ENCODE measurements at regions not wholly inside any gene's neighbourhood (a gene's known extent, or its start where the extent isn't known, plus 50 kb on each side); places are given as distances from the start of the nearest gene placed in this dataset.
"Not testable (repeated sequence)": the region's sequence is repeated elsewhere in the genome, so short reads cannot be mapped to it uniquely, and the experiment has no call there.

GRCh38 chrX:121307449-121307848, 260.0 kb downstream of the GLUD2 start:
- no peak for DNase-seq

- DNase-seq, result peak in 1 of 2 donors; percentile 20
These were observed 260.9 kb downstream of the GLUD2 start for GRCh38 chrX:121308276-121308805.

DNA sequence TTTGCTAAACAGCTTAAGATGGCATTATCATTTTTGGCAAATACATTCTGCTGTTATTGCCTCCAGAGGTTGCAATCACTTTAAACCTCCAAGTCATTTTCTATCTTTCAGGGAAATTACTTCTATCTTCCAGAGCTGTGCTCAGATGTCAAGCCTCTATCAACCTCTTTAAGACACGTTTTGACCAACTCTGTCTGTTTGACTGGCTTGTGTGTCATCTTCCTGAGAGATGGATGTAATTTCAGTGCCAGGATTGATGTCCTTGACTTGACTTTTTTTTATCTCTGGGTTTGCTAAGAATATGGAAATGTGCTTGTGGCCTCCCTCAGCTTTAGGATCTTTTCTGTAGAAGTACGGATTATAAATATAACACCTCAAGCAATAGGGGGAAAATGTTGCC, 263.4 kb downstream of the GLUD2 start:
- no peak for DNase-seq

GRCh38 chrX:121320441-121320840, 273.0 kb downstream of the GLUD2 start:
- DNase-seq, result no peak

- DNase-seq, result no peak
These were observed 274.7 kb downstream of the GLUD2 start for GRCh38 chrX:121322159-121322558.

DNA sequence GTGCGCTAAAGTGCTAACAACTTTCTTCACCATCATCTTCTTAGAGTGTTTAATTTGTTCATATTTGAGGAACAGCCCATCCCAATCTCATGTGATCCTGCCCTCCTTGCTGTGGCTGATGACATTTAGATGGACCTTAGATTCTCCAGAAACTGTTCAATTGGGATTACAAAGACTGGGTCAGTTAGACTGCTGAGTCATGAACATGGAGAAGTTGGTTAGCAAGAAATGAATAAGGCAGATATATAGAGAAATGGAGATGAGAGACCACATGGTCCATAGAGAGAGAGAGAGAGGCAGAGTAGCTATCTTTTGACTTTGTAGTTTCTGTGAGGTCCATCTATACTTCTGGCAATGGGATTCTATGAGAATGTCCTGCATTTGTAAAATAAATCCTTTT, 275.9 kb downstream of the GLUD2 start:
- DNase-seq, result no peak

- no peak for DNase-seq
These were observed 286.5 kb downstream of the GLUD2 start for GRCh38 chrX:121333942-121334341.

DNA sequence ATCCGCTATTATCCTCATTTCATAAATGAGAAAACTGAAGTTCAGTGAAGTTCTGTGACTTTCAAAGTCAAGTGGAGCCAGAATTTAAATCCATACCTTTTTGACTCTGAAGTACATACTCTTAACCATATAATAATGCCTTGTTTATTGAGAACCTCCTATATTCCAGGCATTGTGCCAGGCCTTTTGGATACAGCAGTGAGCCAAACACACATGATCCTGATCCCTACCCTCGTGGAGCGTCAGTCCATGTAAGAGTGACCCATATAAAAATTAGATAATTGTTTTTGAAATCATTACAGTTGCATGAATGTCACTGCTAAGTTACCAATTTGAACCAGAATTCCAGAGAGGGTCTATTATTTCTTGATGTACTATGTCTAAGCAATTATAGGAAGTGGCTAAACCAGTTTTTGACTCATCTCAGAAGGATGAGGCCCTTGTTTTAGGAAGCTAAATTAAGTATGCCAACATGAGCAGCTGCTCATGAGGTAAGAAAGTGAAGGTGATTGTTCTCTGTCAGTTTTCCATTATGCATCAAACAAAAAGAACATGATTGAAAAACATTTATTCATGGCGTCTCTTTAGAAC, 289.5 kb downstream of the GLUD2 start:
- no peak for DNase-seq

GRCh38 chrX:121337816-121338215, 290.4 kb downstream of the GLUD2 start:
- DNase-seq, result no peak

DNA sequence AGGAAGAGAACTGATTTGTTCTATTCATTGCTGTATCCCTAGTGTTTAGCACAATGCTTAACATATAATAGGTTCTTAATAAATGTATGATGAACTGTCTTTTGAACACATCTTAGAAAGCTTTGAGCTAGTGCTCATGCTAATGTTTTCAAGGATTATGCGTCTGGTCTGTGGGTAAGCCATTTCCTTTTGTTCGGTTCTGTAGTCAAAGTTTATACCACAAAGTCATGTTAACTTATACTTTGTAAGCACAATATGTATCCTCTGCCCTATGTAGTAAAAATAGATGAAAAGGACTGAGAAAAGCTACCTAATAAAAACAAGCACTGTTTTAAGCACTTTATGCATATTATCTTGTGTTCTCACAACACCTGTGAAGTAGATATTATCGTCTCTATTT, 301.9 kb downstream of the GLUD2 start:
- DNase-seq, result no peak

DNA sequence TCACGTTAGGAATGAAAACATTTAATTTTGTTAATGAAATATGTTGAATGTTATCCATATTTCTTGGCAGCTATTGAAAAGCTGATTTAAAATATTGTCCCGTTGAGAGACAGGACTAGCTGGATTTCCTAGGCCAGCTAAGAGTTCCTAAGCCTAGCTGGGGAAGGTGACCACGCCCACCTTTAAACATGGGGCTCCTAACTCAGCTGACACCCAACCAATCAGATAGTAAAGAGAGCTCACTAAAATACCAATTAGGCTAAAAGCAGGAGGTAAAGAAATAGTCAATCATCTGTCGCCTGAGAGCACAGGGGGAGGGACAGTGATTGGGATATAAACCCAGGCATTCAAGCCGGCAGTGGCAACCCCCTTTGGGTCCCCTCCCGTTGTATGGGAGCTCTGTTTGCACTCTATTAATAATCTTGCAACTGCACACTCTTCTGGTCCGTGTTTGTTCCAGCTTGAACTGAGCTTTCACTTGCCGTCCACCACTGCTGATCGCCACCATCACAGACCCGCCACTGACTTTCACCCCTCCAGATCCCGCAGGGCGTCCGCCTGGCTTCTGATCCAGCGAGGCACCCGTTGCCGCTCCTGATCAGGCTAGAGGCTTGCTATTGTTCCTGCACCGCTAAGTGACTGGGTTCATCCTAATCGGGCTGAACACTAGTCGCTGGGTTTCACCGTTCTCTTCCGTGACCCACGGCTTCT, 308.9 kb downstream of the GLUD2 start:
- DNase-seq, result no peak

DNA sequence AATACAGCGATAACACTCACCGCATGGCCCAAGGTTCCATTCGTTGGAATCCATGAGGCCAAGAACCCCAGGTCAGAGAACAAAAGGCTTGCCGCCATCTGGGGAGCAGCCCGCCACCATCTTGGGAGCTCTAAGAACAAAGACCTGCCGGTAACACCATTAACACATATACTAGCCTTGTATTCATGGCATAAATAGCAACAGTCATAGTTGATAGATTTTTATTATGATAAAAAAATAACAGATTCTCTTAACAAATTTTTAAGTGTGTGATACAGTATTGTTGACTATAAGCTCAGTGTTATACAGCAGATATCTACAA, 309.4 kb downstream of the GLUD2 start:
- no peak for DNase-seq

DNA sequence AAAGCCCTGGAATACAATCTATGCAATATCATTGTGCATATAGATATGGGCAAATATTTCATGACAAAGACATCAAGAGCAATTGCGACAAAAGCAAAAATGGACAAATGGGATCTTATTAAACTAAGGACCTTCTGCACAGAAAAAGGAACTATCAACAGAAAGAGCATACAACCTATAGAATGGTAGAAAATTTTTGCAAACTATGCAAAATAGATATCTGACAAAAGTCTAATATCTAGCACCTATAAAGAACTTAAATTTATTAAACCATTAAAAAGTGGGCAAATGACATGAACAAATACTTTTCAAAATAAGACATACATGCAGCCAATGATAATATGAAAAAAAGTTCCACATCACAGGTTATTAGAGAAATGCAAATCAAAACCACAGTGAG, 312.9 kb downstream of the GLUD2 start:
- no peak for DNase-seq

GRCh38 chrX:121365572-121366161, 318.3 kb downstream of the GLUD2 start:
- no peak for DNase-seq

DNA sequence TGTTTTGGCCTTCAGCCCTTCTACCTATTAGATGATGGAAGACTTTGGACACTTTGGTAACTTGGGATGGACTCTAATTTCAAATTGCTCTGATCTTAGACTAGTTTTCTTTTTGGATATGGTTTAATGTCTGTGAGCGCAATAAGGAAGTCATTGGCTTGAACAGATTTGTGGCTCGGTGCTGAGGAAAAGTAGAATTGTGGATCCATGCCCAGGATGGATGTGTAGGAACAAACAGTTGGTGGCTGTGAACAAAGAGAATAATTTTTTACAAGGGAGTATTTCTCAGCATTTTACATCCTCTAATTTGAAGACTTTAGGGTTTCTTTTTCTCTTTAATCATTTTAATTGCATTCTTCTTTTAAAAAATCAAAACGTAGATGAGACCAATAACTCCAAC, 327.1 kb downstream of the GLUD2 start:
- DNase-seq, result no peak

GRCh38 chrX:121381915-121382314, 334.5 kb downstream of the GLUD2 start:
- not testable (repeated sequence) for DNase-seq

DNA sequence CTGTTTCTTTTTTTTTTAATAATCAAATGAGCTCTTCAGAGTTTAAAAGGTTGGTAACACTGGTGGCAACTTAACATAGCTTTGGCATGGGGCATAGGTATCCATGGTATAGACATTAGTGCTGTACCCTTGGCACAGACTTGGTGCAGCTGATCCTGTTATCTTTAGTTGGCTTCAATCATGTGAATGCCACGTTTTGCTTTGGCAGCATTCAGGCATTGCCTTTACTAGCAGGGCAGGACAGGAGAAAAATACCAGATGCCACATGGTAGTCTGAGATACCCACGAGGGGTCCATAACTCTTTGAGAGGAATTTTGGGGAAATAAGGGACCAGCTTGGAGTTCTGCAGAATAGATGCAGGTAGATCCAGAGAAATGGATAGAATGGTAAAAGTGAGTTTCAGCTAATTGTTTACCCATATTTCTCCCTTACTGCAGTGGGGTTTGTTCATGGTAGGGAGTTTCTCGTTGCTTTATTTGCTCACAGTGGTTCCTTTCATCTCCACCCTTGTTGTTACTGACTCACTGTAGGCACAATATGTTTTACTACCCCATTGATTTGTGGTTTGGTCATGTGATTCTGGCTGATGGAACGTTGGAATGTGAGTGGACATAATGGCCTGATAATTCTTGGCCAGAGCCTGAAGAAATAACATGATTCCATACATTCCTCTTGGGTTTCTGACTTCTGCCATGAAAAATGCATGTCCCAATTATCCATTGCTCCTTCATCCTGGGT, 342.7 kb downstream of the GLUD2 start:
- DNase-seq, result no peak

- no peak for DNase-seq
These were observed 358.4 kb downstream of the GLUD2 start for GRCh38 chrX:121405826-121406225.

GRCh38 chrX:121407627-121408026, 360.2 kb downstream of the GLUD2 start:
- DNase-seq, result no peak

DNA sequence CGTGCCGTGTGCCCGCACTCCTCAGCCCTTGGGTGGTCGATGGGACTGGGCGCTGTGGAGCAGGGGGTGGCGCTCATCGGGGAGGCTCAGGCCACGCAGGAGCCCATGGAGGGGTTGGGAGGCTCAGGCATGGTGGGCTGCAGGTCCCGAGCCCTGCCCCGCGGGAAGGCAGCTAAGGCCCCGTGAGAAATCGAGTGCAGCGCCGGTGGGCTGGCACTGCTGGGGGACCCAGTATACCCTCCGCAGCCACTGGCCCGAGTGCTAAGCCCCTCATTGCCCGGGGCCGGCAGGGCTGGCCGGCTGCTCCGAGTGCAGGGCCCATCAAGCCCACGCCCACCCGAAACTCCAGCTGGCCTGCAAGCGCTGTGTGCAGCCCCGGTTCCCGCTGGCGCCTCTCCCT, 384.1 kb downstream of the GLUD2 start:
- not testable (repeated sequence) for DNase-seq

DNA sequence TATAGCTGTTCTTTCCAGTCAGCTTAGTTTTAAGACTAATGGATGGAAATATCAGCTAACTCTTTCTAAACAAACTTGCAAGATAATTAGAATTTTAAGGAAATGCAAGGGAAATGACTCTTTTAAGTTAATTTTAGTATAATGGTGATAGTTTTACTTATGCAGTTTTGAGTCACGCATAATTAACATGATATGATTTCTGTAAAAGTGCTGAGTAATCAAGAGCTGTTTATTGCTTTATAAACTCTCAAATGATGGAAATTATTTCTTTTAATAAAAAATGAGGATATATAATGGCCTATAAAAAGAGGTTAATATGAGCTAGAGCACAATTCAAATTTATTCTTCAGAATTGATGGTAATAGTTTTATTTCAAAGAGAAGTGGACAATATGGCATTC, 385.9 kb downstream of the GLUD2 start:
- no peak for DNase-seq

DNA sequence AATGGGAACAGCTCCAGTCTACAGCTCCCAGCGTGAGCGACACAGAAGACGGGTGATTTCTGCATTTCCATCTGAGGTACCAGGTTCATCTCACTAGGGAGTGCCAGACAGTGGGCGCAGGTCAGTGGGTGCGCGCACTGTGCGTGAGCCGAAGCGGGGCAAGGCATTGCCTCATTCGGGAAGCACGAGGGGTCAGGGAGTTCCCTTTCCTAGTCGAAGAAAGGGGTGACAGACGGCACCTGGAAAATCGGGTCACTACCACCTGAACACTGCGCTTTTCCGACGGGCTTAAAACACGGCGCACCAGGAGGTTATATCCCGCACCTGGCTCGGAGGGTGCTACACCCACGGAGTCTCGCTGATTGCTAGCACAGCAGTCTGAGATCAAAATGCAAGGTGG, 390.3 kb downstream of the GLUD2 start:
- DNase-seq, result not testable (repeated sequence)

DNA sequence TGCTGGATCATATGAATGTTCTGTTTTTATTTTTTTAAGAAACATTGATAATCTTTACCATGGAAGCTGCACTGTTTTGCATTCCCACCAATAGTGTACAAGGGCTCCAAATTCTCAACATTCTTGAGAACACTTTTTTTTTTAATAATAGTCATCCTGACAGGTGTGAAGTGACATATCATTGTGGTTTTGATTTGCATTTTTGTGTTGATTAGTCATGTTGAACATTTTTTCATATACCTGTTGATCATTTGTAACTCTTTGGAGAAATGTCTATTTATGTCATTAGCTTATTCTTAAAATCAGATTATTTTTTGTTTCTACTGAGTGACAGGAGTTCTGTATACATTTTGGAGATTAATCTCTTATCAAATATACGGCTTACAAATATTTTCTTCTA, 408.5 kb downstream of the GLUD2 start:
- no peak for DNase-seq

DNA sequence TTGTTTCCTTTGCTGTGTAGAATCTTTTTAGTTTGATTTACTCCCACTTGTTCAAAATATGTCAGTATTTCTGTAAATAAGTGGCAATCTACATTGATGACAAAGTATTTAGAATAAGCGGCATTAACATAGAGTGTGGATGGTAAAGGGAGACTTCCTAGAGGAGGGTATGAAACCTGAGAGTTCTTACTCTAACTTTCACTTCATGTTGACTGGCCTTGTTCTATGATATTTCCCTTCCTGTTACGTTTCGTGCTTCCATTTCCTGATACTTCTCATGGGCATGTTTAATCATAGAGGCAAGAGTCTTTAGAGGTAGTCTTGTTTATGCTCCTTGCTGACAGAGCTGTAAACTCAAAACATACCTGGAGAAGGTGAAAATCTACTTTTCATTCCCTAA, 408.9 kb downstream of the GLUD2 start:
- DNase-seq, result no peak
